ENCODE measurements at regions not wholly inside any gene's neighbourhood (a gene's known extent, or its start where the extent isn't known, plus 50 kb on each side); places are given as distances from the start of the nearest gene placed in this dataset.

DNA sequence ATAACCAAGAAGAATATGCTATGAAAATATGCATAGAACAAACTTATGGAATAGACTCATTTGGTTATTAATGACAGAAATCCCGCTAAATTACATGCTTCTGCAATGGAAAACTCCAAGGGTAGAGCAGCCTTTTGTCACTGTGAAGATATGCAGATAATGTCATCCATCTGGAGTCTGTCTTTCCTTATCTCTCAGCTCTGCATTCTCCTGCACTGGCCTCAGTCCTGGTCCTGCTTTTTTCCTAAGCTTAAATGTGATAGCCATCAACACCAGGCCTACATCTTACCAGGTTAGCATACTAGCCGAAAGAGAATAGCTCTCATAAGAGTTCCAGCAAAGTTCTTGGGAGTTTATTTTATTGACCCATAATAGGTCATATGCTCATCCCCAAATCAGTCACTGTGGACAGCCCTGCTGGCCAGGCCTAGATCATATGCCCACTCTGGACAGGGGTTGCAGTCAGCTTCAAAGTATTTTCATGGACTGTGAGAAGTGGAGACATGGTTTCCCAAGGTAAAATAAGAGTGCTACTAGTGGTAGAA, 86.5 kb upstream of the LEF1 start:
- DNase-seq (ENCODE audit: low spot score): no peak
- intact Hi-C loops (cut with DNase I): no loop called here

DNA sequence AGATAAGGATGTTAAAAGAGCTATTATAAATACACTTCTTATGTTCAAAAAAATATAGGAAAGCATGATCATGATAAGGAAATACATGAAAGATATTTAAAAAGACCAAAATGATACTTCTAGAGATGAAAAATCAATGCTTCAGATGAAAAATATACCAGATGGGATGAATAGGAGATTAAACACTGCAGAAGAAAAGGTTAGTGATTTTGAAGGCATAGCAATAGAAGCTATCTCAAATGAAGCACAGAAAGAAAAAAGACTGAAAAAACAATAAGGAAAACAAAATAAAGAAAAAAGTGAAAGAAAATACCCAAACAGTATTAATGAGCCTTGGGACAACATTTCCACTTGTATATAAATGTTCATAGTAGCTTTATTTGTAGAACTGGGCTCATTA, 80.7 kb upstream of the LEF1 start:
- DNase-seq (ENCODE audit: low spot score): no peak
- intact Hi-C loops (cut with DNase I): no loop called here

DNA sequence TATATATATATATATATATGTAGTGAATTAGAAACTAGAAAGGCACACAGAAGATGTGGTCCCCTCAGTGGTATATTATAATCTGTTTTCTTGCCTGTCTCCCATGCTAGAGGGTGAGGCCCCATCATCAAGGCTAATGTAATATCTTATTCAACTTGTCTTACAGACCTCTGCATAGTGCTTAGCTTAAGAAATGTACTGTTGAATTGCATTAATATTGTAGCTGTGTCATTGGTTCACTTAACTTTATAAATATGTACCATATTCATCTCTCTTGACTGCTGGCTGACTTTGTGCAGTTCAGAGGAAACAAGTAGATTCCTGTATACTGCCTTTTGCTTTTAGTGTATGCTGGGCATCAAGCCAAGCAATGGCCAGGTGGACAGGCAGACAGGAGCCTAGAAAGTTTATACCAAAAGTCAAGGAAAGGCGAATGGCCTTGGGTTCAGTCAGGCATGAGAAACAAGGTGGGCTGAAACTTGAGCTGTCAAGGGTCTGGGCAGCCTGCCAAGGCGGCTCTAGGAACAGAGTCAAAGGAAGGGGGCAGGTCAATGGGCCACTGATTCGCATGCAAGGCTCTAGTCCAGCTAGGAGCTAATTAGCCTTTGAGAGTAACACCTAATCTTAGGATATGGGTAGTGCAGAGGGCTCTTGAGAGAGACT, 78.8 kb upstream of the LEF1 start:
- intact Hi-C loops (cut with DNase I): no loop called here
- no peak for DNase-seq (ENCODE audit: low spot score)

DNA sequence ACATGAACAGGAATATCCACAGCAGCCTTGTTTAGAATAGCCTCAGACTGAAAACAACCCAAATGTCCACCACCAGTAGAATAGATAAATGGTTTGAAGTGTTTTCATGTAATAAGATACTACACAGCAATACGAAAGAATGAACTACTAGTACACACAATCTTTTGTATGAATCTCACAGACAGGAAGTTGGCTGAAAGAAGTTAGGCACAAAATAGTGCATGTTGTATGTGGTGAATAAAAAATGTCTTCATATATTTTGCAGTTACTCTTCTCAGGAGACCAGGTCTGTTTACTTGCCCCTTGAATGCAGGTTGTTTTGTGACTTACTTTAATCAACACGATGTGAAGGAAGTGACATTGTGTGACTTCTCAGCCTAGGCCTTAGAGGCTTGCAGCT, 75.9 kb upstream of the LEF1 start:
- intact Hi-C loops (cut with DNase I): no loop called here
- no peak for DNase-seq (ENCODE audit: low spot score)

DNA sequence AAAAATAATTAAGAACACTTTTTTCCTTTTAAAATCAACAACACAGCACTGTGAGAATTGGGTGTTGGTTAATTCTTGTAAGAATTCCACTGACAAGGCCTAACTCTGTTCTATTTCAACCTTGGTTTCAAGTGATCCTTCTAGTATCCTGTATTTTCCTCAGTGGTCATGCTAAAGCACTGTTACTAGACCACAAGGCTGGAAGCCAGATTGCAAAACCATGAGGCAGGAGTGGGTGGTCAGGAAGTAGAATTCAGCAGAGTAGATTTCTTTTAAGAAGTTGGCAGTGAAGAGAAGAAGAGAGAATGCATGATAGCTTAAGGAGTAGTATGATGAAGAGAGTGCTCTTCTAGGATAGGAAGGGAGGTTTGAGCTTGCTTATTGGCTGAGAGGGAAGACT, 71.6 kb upstream of the LEF1 start:
- no peak for DNase-seq (ENCODE audit: low spot score)
- intact Hi-C loops (cut with DNase I): no loop called here

DNA sequence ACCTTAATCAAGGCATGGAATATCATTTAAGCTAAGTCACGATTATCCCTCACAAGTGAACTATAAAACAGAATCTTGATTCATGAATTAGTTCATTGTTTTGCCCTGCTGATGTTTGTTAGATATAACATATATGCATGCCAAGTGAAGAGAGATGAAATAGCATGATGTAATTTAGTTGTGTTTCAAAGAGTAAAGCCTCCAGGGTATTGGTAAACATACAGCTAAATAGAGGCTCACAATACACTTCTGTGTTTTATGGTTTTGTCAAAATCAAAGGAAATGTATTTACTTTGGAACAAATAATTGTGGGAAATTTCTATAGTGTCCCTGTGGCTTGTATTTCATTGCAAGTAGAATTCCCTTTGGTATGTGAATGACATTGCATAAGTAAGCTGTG, 69.0 kb upstream of the LEF1 start:
- no peak for DNase-seq (ENCODE audit: low spot score)
- intact Hi-C loops (cut with DNase I): no loop called here

DNA sequence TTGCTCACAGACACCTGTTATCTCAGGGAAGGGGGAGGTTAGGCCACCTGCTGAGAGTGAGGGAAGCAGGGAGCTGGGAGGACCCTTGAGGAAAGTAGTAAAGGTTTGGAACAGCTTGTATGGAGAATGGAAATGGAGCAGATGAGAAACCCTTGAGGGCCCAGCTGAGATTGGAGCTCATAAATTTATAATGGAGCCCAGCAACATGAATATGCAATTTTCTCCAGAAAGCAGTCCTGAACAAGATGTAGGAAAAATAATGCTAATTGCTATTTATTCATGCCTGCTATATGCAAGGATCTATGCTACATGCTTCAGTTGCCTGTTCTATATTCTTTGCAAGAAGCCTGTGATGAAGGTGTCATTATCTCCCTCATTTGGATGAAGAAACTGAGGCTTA, 67.5 kb upstream of the LEF1 start:
- intact Hi-C loops (cut with DNase I): no loop called here
- no peak for DNase-seq (ENCODE audit: low spot score)

DNA sequence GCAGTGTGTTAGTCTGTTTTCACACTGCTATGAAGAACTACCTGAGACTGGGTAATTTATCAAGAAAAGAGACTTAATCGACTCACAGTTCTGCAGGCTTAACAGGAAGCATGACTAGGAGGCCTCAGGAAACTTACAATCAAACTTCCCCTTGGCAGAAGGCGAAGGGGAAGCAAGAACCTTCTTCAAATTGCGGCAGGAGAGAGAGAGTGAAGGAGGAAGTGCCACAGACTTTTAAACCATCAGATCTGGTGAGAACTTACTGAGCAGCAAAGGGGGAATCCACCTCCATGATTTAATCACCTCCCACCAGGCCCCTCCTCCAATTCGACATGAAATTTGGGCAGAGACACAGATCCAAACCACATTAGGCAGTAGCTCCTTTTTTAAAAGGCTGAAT, 59.2 kb upstream of the LEF1 start:
- DNase-seq (ENCODE audit: low spot score): no peak
- intact Hi-C loops (cut with DNase I): no loop called here

DNA sequence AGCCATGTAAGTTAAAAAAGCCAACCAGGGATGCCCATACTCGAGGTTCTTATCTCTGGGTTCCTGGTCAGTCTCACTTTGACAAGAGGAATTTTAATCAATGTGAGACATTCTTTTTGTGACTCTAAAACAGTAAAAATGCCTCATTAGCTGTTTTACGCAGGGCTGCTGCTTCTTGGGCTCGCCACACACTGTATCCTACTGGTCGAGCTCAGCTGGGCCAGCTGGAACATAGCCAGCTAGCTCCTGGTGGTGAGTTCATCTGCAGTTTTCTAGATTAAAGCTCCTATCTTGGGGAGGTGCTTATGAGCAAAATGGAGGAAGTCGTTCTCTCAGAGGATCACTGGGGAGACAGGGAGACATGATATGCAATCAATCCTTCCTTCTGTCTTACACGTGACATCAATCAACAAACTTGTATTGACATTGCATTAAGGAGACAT, 55.9 kb upstream of the LEF1 start:
- intact Hi-C loops (cut with DNase I): no loop called here
- DNase-seq (ENCODE audit: low spot score): no peak

DNA sequence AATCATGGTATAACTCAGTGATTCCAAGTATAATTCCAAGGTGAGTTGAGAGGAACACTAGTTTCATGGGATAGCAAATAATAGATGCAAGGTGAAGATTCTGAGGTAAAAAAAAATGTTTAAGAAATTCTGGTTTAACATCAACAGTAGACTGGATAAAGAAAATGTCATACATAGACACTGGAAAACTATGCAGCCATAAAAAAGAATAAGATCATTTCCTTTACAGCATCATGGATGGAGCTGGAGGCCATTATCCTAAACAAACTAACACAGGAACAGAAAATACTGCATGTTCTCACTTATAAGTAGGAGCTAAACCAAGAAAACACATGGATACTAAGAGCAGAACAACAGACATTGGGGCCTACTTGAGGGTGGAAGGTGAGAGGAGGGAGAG, 54.6 kb upstream of the LEF1 start:
- intact Hi-C loops (cut with DNase I): no loop called here
- DNase-seq (ENCODE audit: low spot score): no peak

DNA sequence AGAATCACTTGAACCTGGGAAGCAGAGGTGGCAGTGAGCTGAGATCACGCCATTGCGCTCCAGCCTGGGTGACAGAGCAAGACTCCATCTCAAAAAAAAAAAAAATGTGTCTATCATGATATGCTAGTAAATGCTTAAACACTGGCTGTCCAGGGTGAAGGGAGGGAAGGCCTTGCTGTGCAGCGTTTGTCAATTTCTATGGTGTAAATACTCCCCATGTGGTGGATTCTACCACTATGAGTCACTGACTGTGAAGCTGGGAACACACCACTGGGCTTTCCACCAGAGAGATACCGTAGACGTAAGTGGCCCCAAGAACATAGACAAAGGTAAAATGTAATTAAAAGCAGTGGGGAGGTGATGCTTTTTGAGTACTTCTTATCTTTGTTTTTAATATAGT, 51.3 kb upstream of the LEF1 start:
- intact Hi-C loops (cut with DNase I): no loop called here
- DNase-seq (ENCODE audit: low spot score): no peak

Data from posterior vena cava (tissue), 2 donors.